ENCODE measurements at regions not wholly inside any gene's neighbourhood (a gene's known extent, or its start where the extent isn't known, plus 50 kb on each side); places are given as distances from the start of the nearest gene placed in this dataset.
"Not testable (repeated sequence)": the region's sequence is repeated elsewhere in the genome, so short reads cannot be mapped to it uniquely, and the experiment has no call there.

DNA sequence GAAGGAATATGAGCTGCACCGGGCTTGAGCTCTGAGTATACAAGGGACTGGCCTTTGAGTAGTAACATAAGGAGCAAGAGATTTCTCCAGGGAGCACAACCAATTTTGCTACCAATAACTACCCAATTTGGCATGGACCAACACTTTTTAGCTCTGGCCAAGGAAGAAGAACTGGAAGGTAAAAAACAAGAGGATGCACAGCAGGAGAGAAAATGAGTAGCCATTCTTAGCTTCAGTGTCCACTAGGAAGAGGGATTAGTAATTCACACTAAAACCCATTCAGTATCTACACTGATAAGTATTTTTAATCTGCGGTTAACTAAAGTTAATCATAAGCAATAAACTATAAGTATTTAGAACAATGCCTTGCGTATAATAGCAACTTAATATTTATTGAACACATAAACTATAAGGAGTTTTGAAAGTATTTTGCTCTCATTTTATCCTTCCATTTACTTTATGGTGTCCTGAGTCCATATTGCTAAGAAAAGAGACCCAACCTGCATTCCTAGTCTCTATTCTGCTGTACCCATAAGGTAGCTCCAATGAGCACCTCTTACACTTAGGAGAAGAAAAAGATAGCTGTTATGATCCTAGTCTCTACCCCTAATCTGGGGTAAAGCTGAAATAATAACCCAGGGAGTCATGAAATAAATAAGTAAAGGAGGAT lies 268.9 kb downstream of the IGSF11 start:
- DNase-seq = no peak

DNA sequence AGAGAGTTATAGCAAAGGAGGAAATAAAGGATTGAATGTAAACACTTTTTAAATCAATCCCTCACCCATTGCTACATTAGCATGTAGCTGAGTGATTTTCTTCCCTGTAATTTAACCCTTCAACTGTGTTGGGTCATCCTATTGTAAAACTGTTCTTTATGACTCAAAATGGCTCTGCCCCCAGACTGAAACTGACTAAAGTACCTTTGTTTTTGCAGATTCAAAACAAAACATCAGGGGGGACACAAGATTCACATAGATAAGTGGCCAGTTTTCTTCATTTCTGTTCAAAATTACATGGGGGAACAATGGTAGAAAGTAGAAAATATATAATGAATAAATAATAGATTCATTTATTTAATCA lies 268.4 kb downstream of the IGSF11 start:
- no peak for DNase-seq

DNA sequence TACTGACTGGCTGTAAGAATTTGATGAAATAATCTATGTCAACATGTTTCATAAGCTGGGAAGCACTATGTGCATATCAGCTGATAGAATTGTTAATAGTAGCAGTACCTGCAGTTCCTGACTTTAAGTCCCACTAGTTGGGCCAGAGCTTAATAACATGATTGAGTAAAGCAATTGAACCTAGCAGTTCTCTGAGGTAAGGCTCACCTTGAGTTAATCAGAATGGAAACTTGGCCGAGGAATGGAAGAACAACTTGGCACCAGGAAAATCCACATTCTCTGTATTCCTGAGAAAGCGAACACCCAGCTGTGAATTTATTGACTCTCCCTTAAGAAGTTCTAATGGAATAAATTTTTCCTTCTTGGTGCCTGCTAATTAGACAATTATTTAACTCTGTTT lies 262.6 kb downstream of the IGSF11 start:
- no peak for DNase-seq

DNA sequence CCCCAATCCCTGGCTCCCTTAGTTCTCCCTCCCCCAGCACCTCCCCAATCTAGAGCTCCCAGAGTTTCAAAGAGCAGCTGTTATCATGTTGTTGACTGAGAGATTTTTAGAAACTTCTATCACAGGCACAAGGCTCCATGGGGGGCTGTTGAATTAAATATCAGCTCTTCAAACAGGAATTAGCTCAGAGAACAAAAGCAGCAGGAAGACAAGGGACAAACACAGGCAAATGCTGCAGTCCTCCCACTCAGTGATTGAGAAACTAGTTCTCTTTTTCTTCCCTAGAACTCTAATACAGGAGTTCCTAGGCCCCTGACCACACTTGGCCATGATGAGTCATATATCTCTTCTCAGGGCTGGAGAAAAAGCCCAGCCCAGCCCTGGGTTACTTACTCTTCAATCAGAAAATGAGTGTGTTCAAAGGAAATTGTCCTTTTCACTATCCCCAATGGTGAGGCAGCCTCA lies 262.1 kb downstream of the IGSF11 start:
- no peak for DNase-seq

DNA sequence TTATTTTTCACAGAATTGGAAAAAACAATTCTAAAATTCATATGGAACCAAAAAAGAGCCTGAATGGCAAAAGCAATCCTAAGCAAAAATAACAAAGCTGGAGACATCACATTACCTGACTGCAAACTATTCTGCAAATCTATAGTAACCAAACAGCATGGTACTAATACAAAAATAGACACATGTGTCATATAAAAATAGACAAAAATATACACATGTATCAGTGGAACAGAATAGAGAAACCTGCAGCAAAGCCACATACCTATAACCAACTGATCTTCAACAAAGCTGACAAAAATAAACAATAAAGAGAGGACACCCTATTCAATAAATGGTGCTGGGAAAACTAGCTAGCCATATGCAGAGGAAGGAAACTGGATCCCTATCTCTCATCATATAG lies 259.6 kb downstream of the IGSF11 start:
- no peak for DNase-seq

DNA sequence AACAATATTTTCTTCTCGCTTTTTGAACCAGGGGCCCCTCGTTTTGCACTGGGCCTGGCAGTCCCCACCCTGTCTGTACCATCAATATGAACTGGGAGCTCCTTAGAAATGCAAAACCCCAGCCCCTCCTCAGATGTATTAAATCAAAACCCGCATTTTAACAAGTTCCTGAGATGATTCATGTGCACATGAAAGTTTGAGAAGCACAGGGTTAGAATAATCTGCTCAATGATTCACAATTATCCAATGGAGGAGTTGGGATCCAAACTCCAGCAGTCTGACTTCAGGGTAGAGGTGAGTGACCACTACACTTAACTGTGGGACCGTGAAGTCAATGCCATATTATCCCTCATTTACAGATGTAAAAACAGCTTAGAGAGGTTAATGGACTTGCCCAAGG lies 256.4 kb downstream of the IGSF11 start:
- DNase-seq = no peak

DNA sequence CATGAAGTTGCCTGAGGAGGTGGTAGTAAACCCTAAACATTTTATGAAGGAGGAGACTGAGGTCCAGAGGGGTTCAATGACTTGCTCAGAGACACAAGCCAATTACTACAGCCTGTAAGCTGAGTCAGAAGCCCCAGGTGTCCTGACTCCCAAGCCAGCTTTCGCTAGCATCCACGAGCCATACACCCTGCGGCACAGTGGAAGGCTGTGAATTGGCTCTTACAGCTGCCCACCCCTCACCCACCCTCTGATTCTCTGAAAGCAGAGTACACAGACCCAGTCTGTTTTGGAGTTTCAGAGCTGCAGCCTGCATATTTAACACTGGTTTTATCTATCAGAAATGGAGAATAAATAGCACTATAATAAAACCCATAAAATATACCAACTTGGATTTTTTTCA lies 253.4 kb downstream of the IGSF11 start:
- DNase-seq = no peak

DNA sequence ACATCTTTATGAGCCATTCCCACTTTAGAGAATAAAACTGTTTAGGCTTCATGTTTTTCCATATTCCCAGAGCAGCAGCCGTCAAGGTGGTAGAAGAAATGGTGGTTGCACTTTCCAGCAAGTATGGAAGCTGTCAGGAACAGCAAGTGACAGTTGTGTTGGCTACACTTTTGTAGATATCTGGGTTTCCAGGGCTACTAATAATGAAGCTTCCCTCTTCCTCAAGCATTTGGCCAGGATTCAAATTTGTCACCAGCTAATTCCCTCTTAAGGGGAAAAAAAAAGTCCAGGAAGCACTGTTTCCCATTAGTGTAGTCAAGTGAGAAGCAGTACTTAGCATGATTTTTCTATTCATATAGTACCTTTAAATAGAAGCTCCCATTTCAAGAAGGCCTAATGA lies 252.8 kb downstream of the IGSF11 start:
- DNase-seq = no peak

DNA sequence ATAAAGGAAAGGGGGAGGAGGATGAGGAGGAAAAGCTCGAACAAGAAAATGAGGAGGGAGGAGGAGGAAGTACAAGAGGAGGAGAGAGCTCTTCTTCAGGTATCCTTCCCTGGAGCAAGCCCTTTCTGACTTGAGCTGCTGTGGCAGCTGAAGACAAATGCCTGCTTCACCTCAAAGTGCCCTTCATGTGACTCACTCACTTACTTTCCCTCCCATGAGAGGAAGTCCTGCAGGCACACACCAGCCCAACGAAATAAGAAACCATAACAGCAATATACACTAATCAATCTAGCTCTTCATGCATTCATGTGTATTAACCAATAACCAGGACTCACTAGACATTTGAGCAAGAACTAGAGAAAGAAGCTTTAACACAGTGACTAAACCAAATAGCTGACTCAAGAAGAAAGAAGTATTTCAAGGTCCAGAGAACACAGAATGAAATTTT lies 251.9 kb downstream of the IGSF11 start:
- no peak for DNase-seq

DNA sequence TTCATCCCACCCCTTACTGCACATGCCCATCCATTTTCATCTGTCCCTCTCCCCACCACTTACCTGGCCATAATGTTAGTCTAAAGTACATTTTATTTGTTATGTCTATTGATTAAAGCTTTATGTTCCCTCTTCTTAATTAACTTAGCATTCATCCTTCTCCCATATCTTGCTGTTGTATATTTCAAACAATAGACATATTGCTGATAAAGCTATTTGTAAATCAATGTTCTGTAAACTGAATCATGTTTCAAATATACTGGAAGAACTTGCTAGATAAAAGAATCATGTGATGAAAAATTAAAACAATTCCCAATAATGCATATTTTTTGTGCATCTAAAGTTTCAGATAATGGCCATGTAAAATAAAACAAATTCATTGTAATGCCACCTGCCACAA lies 249.2 kb downstream of the IGSF11 start:
- DNase-seq = no peak

DNA sequence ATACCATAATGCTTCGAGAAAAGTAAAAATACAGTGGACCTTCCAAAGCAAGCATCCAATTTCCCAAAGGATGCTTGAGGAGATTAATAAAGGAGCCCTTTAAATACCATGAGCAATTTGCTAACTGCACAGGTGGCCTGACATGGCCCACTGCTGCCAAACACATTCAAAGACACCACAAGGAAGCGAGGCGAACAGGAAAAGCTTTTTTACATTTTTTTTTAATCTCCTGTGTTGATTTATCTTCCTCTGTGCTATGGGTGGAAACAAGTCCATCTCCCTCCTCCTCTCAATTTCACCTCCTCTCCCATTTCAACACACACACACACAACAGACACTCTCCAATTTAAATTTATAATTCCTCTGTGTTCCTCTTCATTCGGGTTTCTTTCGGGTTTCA lies 243.4 kb downstream of the IGSF11 start:
- no peak for DNase-seq

DNA sequence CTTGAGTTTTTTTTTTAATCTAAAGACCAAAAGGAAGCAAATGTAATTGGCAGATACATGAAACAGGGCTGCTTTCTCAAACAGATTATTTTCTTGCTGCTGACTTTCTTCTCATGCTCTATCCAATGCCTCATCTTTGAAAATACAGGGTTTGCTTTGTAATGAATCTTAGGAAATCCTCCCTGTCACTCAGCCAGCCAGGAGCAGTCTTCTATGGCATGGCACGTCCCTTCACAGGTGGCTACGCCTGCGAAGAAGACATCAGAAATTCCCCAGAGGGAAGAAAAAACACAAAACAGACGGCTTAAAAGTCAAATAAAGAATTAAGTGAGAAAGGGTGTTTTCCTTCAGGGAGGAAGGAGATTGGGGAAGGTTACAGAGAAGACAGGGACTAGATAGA lies 242.5 kb downstream of the IGSF11 start:
- no peak for DNase-seq

DNA sequence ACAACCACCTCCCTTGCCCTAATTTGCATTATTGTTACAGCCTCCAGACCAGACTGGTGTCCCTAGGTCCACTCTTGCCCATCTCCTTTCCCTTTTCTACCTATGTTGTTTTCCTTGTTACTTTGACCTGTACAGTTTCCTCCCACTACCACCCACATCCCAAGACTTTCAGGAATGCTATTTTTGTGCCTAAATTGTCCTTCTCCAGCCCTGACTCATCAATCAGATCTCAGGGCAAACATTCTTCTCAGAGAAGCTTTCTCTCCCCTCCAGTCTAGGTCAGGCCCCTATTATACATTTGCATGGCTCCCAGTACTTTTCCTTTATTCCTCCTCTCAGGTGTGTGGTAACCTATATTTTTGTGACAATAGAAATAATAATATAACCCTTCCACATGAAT lies 241.5 kb downstream of the IGSF11 start:
- no peak for DNase-seq

DNA sequence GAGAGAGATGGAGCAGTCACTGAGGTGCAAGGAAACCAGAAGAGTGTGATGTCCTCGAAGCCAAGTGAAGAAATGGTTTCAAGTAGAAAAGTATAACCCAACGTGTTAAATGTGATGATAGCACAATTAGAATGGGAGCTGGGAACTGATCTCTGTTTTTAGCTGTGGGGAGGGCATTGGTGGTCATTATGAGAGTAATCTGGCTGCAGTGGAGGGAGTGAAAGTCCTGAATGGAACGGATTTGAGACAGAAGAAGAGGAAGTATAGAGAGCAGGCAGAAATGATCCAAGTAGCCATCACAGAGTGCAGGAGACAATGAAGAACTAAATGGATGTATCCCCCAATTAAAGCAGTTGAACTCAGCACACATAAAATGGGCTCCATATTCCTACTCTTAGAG lies 235.3 kb downstream of the IGSF11 start:
- no peak for DNase-seq

DNA sequence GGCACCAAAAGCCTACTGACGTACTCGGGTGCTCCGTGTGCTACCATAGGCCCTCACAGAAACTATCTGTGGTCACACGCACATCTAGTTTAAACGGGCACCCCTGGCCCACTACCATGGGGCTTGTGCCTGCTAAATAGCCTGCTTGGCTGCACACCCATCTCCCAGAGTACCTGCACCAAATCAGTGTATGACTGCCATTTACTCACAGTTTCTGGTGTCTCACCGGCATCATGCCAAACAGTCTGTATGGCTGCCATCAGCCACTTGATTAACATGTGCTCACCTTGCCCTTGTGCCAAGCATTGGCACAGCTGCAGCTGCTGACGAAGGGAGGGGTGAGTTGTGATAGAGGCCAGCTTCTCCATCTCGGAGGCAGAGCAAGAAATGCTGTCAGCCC lies 232.7 kb downstream of the IGSF11 start:
- no peak for DNase-seq

DNA sequence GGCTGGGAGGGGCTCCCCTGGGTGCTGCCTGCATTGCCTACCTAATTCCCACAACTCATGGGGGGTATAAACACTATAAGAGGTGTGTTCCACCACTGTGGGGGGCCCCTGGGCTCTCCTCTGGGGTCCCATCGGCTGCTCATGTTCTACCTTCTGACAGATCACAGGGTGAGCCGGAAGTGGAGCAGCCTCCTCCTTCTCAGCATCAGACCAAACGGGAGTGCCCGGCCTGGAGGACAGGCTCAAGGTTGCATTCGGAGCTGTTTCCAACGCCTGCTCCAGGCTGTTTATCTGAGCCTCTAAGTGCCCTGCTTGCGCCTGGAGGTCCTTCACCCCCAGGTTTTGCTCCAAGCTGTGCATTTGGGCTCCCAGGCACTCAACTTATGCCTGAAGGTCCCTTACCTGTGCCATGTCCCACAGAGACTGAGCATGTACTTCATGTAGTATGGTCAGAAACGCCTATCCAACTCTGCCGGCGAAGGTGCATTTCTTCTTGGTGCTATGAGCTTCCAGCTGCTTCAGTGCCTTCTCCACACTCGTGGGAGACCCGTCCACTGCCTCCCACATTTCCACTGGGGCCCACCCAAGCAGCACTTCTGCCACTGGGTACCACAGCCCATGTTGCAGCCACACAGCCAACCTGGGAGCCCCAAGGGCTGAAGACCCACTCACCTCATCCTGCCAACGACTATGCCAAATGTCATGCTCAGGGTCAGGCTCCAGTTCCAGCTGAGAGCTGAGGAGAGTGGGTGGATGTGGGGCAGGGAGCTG lies 232.1 kb downstream of the IGSF11 start:
- DNase-seq = no peak

DNA sequence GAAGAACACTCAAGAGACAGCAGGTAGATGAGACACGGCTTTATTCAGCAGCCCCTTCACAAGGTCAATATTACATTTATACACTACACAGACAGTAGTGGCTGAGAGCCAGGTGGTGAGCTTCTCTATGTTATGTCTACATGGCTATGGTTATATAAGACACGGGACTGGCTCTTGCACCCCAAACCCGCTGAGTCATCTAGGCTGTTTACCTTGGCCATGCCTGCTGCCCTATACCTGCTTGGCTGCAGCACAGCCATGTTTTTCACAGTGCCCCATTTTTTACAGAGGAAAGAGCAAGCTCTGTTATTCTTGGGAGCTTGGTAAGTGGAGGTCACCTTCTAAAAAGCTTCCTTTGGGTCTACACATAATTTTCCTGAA lies 231.6 kb downstream of the IGSF11 start:
- no peak for DNase-seq

DNA sequence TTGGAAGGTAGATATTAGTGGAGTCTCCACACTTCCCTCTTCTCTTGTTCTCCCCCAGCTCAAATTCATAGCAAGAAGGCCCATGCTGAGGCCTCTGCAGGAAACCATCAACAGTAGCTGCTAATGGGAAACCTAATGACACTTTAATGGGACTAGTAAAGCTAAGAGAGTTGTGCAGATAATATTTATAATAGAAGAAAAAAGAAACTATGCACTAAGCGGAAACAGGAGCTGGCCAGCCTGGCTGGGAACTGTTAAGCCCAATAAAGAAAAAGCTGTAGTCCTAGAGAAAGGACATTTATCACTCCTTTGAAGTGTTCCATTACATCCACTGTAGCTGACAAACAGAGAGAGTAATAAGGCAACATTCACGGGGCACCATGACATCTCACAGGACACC lies 229.6 kb downstream of the IGSF11 start:
- DNase-seq = no peak

DNA sequence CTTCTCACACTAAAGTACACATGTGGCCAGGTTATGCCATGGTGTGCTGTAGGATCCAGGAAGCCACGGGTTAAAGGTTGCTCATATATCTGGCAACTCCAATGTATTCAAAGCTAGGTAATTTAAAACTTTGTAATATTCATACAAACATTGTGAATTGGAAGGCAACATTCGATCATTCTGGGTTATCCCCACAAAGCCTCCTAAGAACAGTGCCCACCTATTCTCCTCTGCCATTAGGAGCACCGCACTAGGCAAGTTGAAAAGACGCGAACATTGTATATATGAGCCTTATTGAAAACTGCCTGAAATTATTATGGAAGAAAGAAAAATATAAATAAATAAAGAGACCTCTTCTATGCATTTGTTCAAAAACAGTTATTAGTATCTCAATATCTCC lies 228.2 kb downstream of the IGSF11 start:
- no peak for DNase-seq

DNA sequence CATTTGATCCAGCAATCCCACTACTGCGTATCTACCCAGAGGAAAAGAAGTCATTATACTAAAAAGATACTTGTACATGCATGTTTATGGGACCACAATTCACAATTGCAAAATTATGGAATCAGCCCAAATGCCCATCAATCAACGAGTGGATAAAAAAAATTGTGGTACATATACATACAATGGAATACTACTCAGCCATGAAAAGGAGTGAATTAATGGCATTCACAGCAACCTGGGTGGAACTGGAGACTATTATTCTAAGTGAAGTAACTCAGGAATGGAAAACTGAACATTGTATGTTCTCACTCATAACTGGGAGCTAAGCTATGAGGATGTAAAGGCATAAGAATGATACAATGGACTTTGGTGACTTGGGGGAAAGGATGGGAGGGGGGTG lies 227.3 kb downstream of the IGSF11 start:
- not testable (repeated sequence) for DNase-seq

DNA sequence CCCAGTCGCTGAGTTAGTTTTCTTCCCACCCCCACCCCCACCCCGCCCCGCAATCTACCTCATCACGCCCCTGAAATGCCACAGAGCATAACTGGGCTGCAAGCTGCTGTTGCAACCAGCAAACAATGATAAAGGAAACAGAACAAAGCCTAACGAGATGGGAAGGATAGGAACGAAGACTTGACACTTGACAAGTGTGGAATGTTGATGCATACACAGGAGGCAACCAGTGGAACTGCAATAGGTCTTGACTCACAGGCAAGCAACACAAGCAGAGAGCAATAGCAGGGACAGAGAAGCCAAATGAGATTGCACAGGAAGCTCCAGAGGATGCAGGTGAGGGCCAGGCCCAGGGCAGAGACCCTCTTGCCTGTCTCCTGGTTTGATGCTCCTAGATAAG lies 225.9 kb downstream of the IGSF11 start:
- DNase-seq = no peak

DNA sequence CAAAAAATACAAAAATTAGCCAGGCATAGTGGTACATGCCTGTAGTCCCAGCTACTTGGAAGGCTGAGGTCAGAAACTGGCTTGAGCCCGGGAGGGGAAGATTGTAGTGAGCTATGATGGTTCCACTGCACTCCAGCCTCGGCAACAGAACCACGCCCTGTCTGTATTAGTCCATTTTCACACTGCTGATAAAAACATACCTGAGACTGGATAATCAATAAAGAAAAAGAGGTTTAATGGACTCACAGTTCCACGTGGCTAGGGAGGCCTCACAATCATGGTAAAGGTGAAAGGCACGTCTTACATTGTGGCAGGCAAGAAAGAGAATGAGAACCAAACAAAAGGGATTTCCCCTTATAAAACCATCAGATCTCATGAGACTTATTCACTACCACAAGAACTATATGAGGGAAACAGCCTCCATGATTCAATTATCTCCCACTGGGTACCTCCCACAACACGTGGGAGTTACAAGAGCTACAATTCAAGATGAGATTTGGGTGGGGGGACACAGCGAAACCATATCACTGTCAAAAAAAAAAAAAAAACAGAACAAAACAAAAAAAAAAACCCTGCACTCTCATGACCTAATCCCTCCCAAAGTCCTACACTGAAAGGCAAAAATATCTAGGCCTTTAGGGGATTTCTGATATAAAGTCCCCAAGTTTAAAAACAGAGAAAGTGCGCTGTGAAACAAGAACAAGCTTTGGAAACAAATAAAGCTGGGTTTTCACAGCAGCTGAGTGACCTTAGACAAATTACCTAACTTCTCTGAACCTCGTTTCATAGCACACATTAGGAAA lies 224.7 kb downstream of the IGSF11 start:
- DNase-seq = no peak

DNA sequence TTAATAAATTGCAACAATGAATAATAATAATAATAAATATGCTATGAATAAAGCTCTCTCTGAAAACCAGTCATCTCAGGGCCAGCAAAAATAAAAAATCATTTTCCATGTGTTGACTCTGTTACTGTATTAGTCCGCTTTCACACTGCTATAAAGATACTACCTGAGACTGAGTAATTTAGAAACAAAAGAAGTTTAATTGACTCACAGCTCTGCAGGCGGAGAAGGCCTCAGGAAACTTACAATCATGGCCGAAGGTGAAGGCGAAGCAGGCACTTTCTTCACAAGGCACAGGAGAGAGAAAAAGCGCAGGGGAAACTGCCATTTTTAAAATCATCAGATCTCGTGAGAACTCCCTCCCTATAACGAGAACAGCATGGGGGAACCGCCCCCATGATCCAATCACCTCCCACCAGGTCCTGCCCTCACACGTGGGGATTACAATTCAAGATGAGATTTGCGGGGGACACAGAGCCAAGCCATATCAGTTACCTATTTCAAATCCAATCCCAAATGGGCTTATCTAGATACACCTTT lies 224.1 kb downstream of the IGSF11 start:
- DNase-seq = no peak

DNA sequence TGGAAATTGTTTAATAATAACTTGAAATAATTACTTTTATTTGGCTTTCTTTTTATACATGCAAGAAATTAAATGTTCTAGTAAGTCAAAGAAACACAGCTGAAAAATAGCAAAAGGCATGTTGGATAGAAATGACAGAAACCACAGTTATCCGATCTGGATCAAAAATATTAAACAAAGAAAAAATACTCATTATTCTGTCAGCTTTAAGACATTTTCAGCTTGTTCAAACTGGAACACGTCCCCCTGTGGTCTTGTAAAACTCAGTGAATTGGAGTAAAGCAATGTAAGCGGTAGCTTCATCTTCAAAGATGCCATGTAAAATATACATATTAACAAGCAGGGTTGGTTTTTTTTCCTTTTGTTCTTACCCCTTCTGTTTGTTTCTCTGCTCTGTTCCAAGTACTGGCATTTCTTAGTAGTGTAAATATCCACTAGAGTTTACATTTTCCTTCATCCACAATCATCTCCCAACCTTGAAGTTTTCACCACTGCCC lies 223.4 kb downstream of the IGSF11 start:
- DNase-seq = no peak

Measured in NCI-H1436 treated with DMSO at 0.1 percent for 48 hours (cell line).